DMS79 (cell line): ENCODE measurements at regions not wholly inside any gene's neighbourhood (a gene's known extent, or its start where the extent isn't known, plus 50 kb on each side); places are given as distances from the start of the nearest gene placed in this dataset.
"Not testable (repeated sequence)": the region's sequence is repeated elsewhere in the genome, so short reads cannot be mapped to it uniquely, and the experiment has no call there.

Source experiments
- DNase-seq: peaks from one replicate; lab custom pipeline; 2025; lab: John Stamatoyannopoulos, UW

DNA sequence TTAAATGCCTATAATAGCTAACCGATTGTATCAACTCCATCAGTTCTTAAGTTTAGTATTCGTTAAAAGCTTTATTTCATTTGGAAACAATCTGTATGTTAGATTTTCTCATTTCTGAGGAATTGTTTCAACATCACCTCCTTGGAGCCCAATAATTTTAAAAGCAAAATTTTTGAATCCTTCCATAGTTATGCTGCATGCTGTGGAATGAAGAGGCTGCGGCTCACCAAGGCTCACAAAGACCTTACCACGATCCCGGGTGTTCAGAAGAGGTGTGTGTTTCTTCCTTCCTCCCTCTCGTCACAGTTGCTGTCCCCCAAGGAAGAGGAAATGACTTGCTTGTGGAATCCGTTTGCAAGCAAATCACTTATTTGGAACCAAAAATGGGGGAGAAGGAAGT is 143.8 kb downstream of the FGF1 start:
- no peak for DNase-seq

DNA sequence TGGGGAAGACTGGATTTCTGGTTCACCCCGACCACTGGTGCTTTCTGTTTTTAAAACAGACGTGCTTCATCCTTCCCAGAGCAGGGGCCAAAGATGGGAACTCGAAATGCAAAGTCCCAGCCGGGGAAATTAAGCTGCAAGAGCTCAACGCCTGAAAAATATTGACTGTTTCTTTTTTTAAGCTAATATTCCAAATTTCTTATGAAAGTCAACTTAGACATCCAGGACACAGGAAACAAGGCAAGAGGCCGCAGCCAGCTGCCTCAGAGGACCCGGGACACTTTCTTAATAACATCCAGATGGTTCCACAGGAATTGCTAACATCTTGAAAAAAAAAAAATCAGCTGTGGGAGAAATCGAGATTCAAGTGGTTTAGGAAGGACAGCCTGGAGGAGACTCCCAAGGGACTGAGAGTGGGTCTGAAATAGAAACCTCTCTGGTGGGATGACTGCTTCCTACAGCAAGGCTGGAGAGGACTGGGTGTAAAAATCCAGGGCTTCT is 144.9 kb downstream of the FGF1 start:
- no peak for DNase-seq

DNA sequence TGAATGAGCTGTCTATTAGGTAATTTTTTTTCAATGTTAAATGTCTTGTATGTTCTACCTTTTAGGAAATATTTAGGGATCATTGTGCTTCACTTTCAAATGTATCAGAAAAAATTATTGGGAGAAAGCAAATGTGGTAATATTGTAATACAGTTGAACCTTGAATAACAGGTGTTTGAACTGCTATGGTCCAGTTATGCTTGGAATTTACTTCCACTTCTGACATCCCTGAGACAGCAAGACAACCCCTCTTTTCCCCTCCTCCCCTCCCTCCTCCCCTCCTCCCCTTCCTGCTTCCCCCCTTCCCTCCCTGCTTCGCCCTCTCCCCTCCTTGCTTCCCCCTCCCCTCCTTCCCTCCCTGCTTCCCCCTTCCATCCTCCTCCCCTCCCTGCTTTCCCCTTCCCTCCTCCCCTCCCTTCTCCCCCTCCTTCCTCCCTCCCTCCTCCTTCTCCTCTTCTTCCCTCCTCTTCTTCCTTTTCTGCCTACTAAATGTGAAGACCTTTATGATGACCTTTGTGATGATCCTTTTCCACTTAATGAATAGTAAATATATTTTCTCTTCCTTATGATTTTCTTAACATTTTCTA is 146.6 kb downstream of the FGF1 start:
- no peak for DNase-seq

GRCh38 chr5:142537938-142538337 is 148.0 kb downstream of the FGF1 start:
- no peak for DNase-seq

- DNase-seq, result no peak
These were observed 153.1 kb downstream of the FGF1 start for GRCh38 chr5:142532781-142533176.

DNA sequence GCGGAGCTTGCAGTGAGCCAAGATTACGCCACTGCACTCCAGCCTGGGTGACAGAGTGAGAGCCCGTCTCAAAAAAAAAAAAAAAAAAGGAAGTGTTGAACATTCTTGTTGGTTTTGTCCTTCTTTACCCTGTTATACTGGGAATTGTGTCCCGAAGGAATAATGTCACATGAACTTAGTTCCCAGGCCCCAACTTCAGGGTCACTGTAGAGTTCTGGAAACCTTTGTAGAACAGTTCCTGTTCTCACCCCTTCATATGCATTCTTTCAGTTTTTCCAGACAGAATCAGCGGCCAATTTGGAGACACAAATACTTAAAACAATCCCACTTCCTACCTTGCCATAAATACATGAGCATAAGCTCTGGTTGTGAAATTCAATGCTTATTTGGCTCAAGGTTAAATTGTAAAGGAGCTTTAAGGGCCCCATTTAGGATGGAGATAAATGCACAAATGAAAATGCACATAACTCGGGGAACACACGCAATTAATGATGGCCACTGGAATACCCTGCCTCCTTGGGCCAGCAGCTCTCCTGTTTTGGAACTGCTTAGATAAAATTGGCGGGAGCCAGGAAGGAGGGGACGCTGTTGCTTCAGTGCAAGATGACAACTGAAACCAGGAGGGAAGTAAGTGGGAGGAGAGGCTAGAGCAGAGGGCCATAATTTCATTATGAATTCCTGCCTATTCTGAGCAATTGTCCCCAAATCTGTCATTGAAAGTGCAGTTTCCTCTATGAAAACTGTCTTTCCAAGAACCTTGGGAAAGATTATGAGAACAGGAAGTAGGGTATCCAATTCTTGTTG is 153.7 kb downstream of the FGF1 start:
- DNase-seq, result no peak

- DNase-seq, result no peak
These were observed 155.0 kb downstream of the FGF1 start for GRCh38 chr5:142530904-142531303.

- no peak for DNase-seq
These were observed 156.1 kb downstream of the FGF1 start for GRCh38 chr5:142529626-142530278.

GRCh38 chr5:142527664-142528295 is 158.1 kb downstream of the FGF1 start:
- no peak for DNase-seq

- no peak for DNase-seq
These were observed 158.7 kb downstream of the FGF1 start for GRCh38 chr5:142527234-142527633.

DNA sequence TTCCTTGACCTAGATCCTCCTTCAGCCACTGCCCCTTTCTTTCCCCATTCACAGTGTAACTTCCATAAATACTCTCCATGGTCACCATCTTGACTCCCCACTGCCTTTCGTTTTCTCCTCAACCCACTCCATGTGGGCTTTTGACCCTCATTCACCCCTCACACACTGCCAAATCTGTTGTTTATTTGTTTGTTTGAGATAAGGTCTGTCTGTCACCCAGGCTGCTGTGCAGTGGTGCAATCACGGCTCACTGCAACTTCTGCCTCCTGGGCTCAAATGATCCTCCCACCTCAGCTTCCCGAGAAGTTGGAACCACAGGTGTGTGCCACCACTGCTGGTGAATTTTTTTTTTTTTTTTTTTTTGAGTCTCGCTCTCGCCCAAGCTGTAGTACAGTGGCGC is 162.9 kb downstream of the FGF1 start:
- DNase-seq, result no peak

- no peak for DNase-seq
These were observed 164.2 kb downstream of the FGF1 start for GRCh38 chr5:142521706-142522105.

- DNase-seq, result no peak
These were observed 165.0 kb downstream of the FGF1 start for GRCh38 chr5:142520885-142521284.

DNA sequence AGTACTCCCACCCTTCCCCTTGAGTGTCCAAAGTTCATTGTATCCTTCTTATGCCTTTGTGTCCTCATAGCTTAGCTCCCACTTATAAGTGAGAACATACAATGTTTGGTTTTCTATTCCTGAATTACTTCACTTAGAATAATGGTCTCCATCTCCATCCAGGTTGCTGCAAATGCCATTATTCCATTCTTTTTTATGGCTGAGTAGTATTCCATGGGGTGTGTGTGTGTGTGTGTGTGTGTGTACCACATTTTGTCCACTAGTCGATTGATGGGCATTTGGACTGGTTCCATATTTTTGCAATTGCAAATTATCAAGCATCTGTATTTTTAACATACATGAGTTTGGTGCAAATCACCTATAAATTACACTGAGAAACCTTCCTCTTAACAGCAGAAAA is 166.0 kb downstream of the FGF1 start:
- not testable (repeated sequence) for DNase-seq

GRCh38 chr5:142517840-142518239 is 168.1 kb downstream of the FGF1 start:
- DNase-seq, result no peak

GRCh38 chr5:142516732-142517131 is 169.2 kb downstream of the FGF1 start:
- DNase-seq, result no peak

DNA sequence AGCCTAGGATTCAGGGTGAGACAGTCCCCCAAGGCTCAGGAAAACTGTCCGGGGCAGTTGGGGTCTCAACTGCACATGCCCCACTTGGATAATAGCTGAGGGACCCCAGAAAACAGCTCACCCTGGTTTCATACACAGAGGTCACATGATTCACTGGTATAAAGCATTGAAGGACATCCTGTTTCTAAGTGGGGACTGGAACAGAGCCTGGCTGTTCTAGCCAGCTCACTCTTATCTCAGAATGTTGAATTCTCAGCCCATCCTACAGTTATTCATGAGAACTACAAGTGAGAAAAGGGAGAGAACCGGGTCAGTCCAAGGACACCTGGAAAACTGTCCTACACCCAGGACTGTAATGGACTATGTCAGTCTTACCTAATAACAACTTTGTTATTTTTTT is 170.9 kb downstream of the FGF1 start:
- no peak for DNase-seq

DNA sequence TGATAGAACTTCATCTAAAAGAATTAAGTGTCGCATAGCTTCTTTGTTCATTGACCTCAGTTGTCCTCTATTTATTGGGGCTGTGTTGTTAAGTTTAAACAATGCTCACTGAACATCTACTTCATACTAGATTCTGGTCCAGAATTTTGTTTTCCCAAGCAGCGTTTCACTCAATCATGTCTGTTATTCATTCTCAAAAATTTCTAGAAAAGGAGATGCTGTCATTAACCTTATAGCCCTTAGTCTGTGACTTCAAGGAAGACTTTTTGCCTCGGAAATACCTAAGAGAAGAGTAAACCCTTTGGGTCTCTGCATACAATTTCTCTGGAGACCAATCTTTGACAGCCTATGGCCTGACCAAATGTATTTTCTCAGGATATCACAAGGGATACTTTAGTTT is 171.7 kb downstream of the FGF1 start:
- DNase-seq, result no peak

DNA sequence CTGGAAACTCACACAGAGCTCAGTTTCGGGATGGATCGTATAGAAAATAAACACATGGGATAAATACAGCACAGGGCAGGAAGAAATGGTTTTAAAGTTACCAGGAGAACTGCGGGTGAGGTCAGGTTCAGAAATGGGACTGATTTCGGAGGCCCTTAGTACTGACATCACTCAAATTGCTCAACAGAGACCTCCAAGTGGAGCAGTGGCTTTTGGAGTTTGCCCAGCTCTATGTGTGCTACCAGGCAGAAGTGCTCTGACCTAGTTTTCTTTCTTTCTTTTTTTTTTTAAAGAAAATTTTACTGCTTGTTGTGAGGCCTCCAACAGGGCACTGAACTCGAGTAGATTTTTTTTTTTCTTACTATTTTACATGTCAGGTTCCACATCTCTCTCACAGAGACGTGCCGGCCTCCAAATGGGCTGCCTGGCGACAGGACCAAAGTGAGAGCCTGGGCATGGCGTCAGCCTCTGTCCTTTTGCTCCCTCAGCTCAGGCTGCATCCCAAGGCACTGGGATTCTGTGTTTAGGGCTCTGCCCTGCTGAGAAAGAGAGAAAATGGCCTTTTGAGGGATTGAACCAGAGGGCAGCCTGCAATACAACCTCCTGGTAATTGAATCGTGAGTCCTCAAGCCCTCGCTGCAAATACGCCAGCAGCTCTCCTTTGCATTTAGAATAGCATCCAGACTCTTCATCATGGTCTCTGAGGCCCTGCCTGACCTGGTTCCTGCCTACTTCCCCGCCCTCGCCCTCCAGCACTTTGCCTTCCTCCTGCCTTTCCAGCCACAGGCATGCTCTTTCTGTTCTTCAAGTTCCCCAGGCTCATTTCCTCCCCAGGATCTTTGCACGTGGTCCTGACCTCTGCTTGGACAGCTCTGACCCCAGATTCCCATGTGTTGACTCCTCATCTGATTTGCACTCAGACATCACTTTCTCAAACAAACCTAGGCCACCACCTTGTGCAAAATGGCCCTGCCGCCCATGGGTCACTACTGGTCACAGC is 173.5 kb downstream of the FGF1 start:
- DNase-seq, result no peak

GRCh38 chr5:142511358-142511757 is 174.5 kb downstream of the FGF1 start:
- DNase-seq, result no peak

DNA sequence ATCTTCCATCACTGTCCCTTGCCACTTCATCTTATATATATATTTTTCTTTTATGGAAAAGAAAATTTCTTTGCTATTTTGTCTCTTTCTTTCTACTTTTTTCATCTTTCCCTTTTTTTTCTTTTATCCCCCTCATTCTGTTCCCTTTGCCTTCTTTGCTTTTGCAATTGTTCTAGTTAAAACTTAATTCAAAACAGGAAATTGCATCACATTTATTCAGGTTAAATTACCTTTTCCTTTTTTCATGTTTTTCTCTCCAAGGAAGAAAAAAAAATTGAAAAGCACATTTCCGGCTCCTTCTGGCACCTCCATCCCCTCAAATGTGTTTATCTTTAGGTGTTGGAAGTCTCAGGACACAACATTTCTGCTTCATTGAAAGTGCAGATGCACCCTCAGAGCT is 176.9 kb downstream of the FGF1 start:
- DNase-seq, result no peak
